ENCODE measurements at regions not wholly inside any gene's neighbourhood (a gene's known extent, or its start where the extent isn't known, plus 50 kb on each side); places are given as distances from the start of the nearest gene placed in this dataset.

GRCh38 chr2:11033114-11033513 is 121.4 kb downstream of the KCNF1 start:
- 100% methylated on average over 1 of the region's 1 CpG for WGBS (ENCODE audit: insufficient coverage)
- H3K27me3 Mint-ChIP-seq (ENCODE audit: low read depth in 3 of 3): peaks cover 8 to 15% (median 8%) of the 10 kb centered on the region in 3 donors

GRCh38 chr2:11038641-11039040 is 116.6 kb upstream of the SLC66A3 start:
- no peak overlapping the region for H3K4me3 Mint-ChIP-seq
- peaks cover 29 to 57% (median 39%) of the 10 kb centered on the region in 7 donors for H3K9me3 Mint-ChIP-seq
- Histone ChIP-seq H3K27ac (ENCODE audit: low read depth in 1 of 2, low read length in 2 of 2) (no peak overlapping the region), H3K79me2 (ENCODE audit: insufficient read depth, low read length) (no peaks in the 10 kb centered on the region), H4K20me1 (ENCODE audit: insufficient read depth, low read length) (no peaks in the 10 kb centered on the region), H3K4me2 (replicated peaks; ENCODE audit: extremely low read depth, low read length, poor library complexity, severe bottlenecking) (no peak overlapping the region), H3K4me3 (replicated peaks in 1 of 3; ENCODE audit: low read depth in 2 of 3, low read length in 3 of 3) (no peak overlapping the region), H3K9me3 (replicated peaks in 1 of 2; ENCODE audit: control insufficient read depth in 1 of 2, insufficient read depth in 1 of 2, low read length in 2 of 2) (peaks cover 6 to 23% of the 10 kb centered on the region in 2 donors), H3K27me3 (ENCODE audit: control insufficient read depth in 2 of 2, insufficient read depth in 2 of 2, low read length in 2 of 2) (no peaks in the 10 kb centered on the region), H3K36me3 (replicated peaks in 1 of 2; ENCODE audit: control insufficient read depth in 1 of 2, insufficient read depth in 2 of 2, low read length in 2 of 2) (no peaks in the 10 kb centered on the region), H2AFZ (ENCODE audit: insufficient read depth, low read depth, low read length, poor library complexity, severe bottlenecking) (no peak overlapping the region), H3K4me1 (ENCODE audit: control insufficient read depth in 1 of 2, insufficient read depth in 2 of 2, low read length in 2 of 2) (no peaks in the 10 kb centered on the region), H3K9ac (ENCODE audit: insufficient read depth, low read length, poor library complexity, severe bottlenecking) (no peak overlapping the region)
- no peaks in the 10 kb centered on the region for H3K36me3 Mint-ChIP-seq
- peaks cover 2 to 11% (median 10%) of the 10 kb centered on the region in 3 donors for H3K27me3 Mint-ChIP-seq (ENCODE audit: low read depth in 3 of 3)
- TF ChIP-seq CTCF (IDR thresholded peaks at IDR 0.05): no peak
- no CpG with 5 or more reads among the region's 1 CpG for WGBS (ENCODE audit: insufficient coverage)
- H3K4me1 Mint-ChIP-seq: no peaks in the 10 kb centered on the region
- intact Hi-C loops (cut with micrococcal nuclease): no loop called here
- no peak overlapping the region for H3K27ac Mint-ChIP-seq
- DNase-seq: no peak

More at GRCh38 chr2:11033114-11033513, 121.4 kb downstream of the KCNF1 start:
- Mint-ChIP-seq H3K4me3 (no peak overlapping the region), H3K36me3 (no peaks in the 10 kb centered on the region), H3K27ac (no peak overlapping the region), H3K9me3 (peaks cover 17 to 36% (median 22%) of the 10 kb centered on the region in 7 donors), H3K4me1 (peaks cover 16% of the 10 kb centered on the region)
- intact Hi-C loops (cut with micrococcal nuclease): no loop called here
- H3K4me1 ChIP-seq (ENCODE audit: control insufficient read depth in 1 of 2, insufficient read depth in 2 of 2, low read length in 2 of 2): peaks cover 11 to 18% of the 10 kb centered on the region in 2 donors
- no peak overlapping the region for H3K4me3 ChIP-seq (replicated peaks in 1 of 3; ENCODE audit: low read depth in 2 of 3, low read length in 3 of 3)
- H2AFZ ChIP-seq (ENCODE audit: insufficient read depth, low read depth, low read length, poor library complexity, severe bottlenecking): no peak overlapping the region
- H3K9ac ChIP-seq (ENCODE audit: insufficient read depth, low read length, poor library complexity, severe bottlenecking): no peak overlapping the region
- H3K36me3 ChIP-seq (replicated peaks in 1 of 2; ENCODE audit: control insufficient read depth in 1 of 2, insufficient read depth in 2 of 2, low read length in 2 of 2): no peaks in the 10 kb centered on the region
- H3K27me3 ChIP-seq (ENCODE audit: control insufficient read depth in 2 of 2, insufficient read depth in 2 of 2, low read length in 2 of 2): no peaks in the 10 kb centered on the region
- DNase-seq: no peak
- H3K27ac ChIP-seq (ENCODE audit: low read depth in 1 of 2, low read length in 2 of 2): no peak overlapping the region
- H3K79me2 ChIP-seq (ENCODE audit: insufficient read depth, low read length): no peaks in the 10 kb centered on the region
- peaks cover 0 to 10% of the 10 kb centered on the region in 2 donors for H3K9me3 ChIP-seq (replicated peaks in 1 of 2; ENCODE audit: control insufficient read depth in 1 of 2, insufficient read depth in 1 of 2, low read length in 2 of 2)
- no peak overlapping the region for H3K4me2 ChIP-seq (replicated peaks; ENCODE audit: extremely low read depth, low read length, poor library complexity, severe bottlenecking)
- no peak for TF ChIP-seq CTCF (IDR thresholded peaks at IDR 0.05)
- H4K20me1 ChIP-seq (ENCODE audit: insufficient read depth, low read length): no peaks in the 10 kb centered on the region

Measured in CD14-positive monocyte (primary cell).